Tongue (tissue), 1 donor: ENCODE measurements at regions not wholly inside any gene's neighbourhood (a gene's known extent, or its start where the extent isn't known, plus 50 kb on each side); places are given as distances from the start of the nearest gene placed in this dataset.
"Not testable (repeated sequence)": the region's sequence is repeated elsewhere in the genome, so short reads cannot be mapped to it uniquely, and the experiment has no call there.

Source experiments
- DNase-seq: peaks from one replicate; pipeline ENCODE4 v3.0.0-alpha.2; 2015

DNA sequence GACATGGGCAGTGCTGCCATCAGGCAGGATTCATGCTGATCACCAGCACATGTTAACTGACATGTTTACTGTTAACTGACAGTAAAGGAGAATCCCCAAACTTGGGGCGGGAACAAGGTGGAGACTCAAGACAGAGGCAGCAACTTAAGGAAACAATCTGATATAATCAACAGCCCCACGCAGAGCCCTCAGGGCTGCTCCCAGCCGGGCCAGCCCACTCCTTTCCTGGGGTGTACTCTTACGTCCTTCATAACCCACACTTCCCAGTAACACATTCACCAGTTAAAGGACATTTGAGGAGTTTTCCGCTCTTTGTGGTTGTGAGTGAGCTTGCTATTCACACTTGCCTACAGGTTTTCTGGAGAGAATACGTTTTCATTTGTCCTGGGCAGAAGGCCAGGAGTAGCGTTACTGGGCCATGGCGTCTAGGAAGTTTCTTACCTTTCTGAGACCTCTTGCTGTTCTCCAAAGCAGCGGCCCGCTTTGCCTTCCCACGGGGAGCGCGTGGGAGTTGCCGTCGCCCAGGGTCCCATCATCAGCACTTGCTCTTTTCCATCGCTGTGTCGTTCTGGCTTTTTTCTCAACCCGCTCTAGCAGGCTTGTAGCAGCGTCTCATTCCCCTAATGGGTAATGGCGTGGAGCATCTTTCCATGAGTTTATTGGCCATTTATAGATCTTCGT is 56.4 kb downstream of the FOXF2 start:
- no peak for DNase-seq

DNA sequence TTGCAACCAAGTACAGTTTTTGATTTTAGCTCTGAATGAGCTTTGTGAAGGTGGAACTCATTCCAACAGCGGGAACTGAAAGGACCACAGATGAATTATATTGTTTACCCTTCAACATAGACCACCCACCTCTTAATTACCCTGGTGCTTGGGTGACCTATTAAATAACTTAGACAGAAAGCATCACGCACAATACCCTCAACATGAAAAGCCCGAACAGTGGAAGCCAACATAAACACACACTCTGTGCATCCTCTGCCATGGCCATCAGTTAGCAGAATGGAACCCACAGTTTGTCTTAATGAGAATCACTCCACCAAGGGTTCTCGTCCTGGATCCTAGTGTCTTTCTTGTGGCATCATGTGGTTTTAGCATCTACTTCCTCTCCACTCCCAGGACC is 60.5 kb downstream of the FOXF2 start:
- no peak for DNase-seq

DNA sequence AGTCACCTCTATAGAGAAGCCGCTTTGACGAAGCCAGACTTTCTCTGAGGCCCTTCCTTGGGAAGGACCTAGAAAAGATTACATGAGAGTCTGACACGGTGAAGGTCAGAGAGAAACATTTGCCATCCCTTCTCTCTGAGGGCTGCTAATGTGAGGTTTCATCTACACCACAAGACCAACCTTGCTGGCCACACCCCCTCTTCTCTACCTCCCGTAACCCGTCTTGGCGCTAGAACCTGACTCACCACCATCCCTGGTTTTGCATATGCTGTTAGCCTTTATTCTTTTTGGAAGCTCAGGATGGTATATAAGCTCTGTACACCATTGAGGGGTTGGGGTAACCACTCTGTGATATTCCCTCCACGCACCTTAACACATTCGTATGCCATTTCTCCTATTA is 63.6 kb downstream of the FOXF2 start:
- no peak for DNase-seq

DNA sequence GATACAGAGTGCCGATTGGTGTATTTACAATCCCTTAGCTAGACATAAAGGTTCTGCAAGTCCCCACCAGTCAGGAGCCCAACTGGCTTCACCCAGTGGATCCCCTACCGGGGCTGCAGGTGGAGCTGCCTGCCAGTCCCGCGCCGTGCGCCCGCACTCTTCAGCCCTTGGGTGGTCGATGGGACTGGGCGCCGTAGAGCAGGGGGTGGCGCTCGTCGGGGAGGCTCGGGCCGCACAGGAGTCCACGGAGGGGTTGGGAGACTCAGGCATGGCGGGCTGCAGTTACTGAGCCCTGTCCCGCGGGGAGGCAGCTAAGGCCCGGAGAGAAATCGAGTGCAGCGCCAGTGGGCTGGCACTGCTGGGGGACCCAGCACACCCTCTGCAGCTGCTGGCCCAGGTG is 67.4 kb downstream of the FOXF2 start:
- not testable (repeated sequence) for DNase-seq

DNA sequence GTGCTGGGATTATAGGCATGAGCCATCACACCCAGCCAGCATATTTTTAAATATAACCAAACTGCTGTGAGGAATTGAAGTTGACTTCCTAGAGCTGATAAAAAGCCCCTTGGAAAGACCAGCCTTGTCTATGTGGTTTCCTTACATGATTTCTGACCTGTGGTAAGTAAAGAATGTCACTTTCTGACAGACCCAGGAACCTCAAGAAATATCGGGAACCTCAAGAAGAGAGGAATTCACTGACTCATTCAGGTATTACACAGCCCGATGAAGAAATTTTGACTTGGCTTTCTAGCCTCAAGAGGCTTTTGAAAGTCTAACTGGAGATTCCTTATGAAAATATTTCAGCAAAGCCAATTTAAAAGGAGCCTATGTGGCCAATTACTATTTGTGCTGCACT is 71.8 kb downstream of the FOXF2 start:
- DNase-seq = no peak

DNA sequence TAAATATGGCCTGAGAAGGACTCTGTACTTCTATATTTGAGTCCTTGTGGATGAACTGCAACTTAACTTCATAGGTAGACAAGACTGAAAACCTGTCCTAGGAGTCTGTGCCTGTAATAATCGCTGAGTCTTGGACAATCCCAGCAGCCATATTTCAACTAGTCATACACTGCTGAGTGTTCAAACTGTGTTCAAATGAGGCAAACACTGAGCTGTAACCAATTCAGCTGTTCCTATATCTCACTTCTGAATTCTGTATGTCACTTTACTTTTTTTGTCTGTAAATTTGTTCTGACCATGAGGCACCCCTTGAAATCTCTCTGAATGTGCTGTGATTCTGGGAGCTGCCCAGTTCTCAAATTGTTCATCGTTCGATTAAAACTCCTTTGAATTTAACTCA is 72.4 kb downstream of the FOXF2 start:
- no peak for DNase-seq

DNA sequence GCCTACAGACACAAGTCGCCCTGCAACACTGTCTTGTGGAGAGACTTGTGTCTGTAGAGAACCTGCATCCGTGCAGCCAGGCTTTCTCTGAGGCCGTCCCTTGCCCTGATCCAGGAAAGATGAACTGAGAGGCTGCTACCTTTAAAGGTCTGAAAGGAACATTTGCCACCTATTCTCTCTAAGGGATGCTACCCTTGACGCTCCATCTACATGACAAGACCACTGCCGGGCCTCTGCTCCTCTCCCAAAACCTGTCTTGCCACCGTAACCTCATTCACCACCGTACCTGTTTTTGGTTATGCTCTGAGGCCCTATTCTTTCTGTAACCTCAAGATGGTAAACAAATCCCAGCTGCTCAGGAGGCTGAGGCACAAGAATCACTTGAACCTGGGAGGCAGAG is 73.9 kb downstream of the FOXF2 start:
- no peak for DNase-seq

DNA sequence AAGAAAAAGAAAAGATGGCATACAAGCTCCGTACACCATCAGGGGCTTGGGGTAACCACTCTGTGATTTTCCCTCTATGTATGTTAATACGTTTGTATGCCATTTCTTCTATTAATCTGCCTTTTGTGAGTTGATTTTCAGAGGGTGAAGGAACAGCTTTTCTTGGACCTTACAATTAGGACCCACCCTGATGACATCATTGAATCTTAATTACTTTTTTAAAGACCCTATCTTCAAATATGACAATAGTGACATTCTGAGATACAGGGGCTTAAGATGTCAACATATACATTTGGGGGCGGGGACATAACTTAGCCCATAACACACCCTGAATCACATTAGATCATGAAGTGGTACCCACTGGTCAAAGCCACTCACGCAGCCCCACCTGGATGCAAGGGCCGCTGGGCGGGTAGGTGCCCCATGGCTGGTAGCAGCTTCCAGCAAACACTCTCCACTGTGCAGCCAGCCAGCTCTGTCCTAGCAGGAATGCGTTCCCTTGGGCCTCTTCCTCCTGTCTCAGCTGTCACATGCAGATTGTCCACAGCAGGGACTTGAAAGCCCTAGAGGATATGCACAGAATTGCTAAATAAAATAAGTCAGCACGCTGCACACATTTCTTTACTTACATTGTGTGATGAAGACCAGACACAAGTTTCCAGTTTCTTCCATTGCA is 74.5 kb downstream of the FOXF2 start:
- no peak for DNase-seq

DNA sequence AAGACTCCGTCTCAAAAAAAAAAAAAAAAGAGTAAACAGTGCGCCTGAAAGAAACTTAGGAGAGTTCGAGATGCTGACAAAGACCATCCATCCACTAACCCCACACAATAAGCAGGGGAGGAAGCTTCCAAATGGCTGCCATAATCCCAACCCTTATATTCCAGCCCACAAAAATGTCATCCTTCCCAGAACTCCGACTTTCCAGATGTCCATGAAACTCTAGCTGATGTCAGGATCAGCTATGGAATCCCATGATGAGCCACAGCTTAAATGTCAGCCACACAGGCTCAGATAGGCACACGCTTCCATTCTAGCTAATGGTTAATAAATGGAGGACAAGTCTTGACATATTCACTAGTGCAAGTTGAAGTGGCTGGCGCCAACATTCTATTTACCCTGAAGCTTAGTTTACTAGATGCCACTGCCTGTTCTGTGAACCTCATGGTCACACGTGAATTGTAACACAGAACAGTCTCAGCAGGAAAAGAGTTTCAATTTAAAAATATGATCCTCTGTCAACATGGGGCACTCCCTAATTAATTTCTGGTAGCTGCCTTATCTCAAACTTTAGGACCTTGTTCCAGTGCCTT is 75.5 kb downstream of the FOXF2 start:
- DNase-seq = peak; percentile 25

DNA sequence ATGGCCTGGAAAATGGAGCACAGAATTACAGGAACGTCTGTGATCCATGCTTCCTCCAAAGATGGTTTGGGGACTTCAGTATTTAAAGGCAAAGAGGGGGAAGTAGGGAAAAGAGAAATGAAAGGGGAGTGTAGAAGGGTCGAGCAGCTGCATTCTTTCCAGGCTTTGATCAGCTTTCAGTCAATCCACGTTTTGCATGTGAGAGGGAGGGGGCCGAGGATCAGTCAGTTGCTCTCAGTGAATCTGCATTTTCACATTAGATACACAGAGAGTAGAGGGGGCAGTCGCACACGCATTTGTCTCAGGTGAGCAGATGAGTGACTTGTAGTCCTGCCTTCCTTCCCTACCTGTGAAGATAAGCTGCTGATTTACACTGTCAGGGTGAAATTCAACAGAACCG is 78.8 kb downstream of the FOXF2 start:
- DNase-seq = no peak

DNA sequence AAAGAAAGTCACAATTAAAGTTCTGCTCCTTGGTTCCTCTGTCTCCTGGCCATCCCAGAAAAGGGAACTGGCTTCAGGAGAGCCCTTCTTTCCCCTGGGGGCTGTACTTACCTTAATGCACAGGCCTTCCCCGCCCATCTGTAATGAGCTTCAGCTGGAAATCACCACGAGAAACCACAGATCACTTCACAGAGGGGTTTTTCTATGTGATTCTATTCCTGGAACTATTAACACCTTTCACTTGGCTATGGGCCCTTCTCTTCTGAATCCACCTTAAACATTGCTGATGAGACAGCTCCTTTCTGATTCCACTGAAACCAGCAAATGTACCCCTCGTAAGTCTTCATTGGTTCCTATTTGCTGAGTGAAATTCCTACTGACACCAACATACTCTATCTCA is 80.7 kb downstream of the FOXF2 start:
- no peak for DNase-seq

DNA sequence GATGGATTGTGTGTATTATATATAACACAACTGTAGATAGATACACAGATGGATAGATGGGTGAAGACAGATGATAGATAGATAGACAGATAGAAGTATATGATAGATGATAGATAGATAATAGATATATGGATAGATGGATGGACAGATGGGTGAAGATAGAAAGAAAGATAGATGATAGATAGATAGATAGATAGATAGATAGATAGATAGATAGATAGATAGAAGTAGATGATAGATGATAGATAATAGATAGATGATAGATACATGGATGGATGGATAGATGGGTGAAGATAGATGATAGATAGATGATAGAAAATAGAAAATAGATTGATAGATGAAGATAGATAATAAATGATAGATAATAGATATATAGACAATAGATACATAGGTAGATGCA is 83.3 kb downstream of the FOXF2 start:
- no peak for DNase-seq

DNA sequence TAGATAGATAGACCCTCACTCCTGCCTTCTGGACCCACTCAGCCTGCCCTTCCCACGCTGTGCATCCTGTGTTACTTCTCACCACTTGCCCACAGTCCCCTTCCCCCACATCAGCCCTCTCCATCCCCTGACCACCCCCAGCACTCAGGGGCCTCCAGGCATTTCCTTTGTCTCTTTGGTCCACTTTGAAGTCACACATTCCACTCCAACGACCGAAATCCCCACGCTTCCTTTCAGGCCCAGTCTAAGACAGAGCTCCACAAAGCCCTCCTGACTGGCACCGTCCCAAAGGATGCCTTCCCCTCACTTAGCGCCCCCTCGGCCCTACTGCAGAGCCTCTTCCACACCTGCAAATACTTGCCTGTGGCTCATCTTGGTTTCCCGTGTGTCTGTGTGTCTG is 83.8 kb downstream of the FOXF2 start:
- no peak for DNase-seq

DNA sequence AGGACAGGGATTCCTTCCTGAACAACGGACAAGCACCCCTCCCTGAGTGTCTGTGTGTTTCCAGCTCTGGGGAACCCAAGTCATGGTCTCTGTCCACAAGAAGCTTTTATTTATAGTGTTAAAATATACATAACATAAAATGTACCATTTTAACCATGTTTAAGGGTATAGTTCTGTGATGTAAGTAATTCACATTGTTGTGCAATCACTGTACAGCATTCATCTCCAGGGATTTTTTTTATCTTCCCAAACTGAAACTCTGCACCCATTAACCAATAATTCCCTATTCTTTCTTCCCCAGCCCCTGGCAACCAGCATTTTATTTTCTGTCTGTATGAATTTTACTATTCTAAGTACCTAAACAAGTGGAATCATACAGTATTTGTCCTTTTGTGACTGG is 84.2 kb downstream of the FOXF2 start:
- no peak for DNase-seq

DNA sequence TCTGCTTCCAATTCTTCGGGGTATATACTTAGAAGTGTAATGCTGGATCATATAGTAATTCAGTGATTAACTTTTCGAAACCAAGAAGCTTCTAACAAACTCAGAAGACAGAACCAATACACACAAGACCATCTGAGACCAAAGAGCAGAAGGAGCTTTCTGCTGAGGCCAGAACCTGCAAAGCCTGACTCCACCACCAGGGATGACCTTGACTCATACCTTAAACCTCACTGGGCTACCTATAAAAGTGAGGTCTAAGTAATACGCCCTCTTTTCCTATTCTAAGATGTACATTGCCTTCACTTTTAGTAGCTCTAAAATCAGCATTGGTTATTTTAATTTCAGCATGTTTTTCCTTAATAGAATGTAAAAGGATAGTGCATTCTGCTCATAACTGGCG is 84.8 kb downstream of the FOXF2 start:
- DNase-seq = no peak

DNA sequence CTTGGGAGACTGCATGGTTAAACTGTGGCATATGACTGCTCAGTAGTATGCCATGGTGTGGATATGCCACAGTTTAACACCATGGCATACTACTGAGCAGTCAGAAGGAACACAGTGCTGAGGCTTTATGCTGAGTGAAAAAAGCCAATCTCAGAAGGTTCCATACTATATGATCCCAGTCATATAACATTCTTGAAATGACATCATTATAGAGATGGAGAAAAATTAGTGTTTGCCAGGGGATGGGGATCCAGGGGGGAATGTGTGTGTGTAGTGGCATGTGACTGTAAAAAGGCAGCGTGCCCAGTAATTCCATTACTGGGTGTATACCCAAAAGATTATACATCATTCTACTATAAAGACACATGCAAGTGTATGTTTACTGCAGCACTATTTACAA is 85.8 kb downstream of the FOXF2 start:
- no peak for DNase-seq

DNA sequence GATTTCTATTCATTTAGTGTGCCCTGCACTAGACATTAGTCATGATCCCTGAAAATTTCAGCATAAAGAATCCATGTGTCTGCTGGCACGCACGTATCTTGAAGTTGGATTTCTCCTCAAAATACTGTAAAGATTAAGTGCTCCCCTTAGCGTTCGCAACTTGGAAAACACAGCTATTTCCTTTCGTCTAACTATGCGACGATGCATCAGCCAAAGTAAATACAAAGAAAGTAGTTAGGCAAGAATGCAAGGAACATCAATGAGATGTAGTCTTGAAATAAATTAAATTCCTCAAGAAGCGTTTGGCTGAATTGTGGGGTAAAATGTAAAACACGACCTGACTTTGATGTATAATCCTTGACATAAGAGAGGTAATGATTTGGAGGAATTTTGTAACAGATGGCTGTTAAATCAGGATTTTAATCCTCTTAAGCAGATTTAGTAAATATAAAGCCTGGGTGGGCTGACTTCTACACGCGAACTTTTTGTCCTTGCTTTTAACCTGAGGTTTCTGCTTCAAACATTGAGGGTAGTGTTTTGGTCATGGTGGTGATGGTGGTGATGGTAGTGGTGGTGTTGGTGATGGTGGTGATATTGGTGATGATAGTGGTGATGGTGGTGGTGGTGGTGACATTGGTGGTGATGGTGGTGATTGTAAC is 88.2 kb downstream of the FOXF2 start:
- peak; percentile 69 for DNase-seq

DNA sequence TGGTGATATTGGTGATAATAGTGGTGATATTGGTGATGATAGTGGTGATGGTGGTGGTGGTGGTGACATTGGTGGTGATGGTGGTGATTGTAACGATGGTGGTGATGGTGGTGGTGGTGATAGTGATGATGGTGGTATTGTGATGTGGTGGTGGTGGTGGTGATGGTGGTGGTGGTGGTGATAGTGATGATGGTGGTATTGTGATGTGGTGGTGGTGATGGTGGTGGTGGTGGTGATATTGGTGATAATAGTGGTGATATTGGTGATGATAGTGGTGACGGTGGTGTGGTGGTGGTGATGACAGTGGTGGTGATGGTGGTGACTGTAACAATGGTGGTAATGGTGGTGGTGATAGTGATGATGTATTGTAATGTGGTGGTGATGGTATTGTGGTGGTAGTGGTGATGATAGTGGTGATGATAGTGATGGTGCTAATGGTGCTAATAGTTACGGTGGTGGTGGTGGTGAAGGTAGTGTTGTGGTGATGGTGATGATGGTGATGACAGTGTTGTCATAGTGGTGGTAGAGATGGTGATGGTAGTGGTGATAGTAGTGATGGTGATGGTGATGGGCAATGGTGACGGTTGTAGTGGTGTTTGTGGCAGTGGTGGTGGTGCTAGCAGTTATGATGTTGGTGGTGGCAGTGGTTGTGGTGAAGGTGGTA is 88.9 kb downstream of the FOXF2 start:
- not testable (repeated sequence) for DNase-seq

DNA sequence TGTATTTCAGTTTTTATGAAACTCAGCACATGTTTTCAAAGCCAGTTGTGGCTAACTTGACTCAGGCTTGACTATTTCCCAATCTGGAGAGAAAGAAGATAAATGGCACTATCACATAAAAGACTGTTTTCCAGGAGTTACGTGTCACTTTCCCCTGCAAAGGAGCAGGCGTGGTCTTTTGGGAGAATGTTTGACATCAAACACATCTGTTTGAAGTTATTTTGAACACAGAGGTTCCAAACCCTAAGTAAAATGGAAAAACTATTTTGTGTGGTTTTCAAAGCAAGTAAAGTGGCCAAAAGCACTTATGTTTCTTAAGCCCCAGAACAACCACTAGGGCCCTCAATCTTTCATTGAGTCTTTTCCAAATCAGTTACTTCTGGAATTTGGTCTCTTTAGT is 89.7 kb downstream of the FOXF2 start:
- DNase-seq = peak; percentile 29

DNA sequence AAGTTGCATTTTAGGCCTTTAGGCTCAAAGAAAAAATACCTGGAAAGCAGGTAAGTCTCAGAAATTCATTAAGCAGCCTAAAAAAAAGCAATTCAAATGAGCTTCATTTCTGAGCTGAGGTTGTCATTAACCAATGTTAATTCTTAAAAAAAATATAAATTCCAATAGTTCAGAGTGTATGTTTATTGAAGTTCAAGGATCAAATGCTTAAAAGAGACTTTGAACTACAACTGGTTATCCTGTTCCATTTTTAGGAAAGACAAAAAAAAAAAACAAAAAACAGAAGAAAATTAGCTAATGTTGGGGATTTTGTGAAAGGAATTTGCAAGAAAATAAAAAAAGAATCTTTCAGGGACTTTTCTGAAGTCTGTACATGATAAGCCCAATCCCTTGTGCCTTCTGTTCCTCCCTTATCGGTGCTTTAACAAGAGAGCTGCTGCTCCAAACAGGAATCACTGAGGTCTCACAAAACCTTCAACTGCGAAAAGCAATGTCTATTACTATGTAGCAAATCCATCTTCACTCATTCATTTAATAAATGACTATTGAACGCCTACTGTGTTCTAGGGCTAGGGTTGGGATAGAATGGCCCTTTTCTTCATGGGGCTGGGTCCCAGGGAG is 90.3 kb downstream of the FOXF2 start:
- no peak for DNase-seq

DNA sequence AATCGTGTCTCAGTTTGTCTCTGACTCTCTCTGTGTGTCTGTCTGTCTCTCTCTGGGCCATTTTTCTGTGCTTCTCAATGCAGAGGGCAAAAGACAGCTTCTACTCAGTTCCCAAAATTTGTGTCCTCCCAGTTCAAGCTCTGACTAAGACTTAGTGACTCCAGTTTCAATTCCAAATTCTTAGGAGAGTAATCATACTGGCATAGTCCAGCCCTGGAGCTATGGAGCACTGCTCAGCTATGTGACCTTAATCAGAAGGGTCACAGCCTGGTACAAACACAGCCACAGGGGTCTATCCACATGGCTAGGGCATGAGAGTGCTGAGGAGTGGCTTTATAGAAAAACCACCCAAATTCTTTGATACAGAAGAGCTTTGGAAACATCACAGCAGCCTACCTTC is 91.9 kb downstream of the FOXF2 start:
- DNase-seq = no peak

DNA sequence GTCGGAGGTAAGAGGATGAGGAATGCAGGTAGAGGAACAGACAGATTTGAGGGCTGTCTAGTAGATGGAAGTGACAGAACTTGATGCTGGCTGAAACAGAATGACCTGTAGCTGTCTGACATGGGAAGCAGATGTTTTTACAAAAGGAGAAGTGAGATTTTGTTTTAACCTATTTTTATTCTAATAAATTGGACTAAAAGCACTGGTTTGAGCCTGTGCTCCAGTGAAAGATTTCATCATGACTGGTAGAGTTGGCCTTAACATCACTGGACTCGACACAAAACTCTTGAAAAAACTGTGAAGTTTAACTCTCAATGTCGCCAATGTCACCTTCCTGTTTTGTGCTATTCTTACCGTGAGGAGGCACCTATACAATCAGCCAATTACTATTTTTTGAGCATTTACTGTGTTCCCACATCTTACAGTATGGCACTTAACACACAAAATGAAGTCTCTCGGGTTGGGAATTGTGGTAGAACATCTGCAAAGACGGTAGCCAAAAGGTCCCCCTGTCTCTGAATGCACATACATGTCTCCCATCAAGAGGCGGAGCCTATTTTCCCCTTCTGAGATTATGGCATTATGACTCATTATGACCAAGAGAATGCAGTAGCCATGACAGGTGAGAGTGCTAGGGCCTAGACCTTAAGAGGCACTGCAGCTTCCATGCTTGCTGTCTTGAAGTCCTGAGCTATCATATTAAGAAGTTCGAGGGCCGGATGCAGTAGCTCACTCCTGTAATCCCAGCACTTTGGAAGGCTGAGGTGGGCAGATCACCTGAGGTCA is 93.2 kb downstream of the FOXF2 start:
- no peak for DNase-seq
